Lung (tissue), 9 donors: ENCODE measurements at regions not wholly inside any gene's neighbourhood (a gene's known extent, or its start where the extent isn't known, plus 50 kb on each side); places are given as distances from the start of the nearest gene placed in this dataset.
"Not testable (repeated sequence)": the region's sequence is repeated elsewhere in the genome, so short reads cannot be mapped to it uniquely, and the experiment has no call there.

Experiments used
- ATAC-seq: fragments of 200-7000 bp; cut with Tn5 transposase; one replicate; pipeline ENCODE4 v1.9.1; 2020; ENCODE audit warnings: moderate number of reproducible peaks; ENCODE audit not compliant: insufficient read depth, low FRiP score
- DNase-seq, 3 donors: peaks; one replicate each; pipeline ENCODE4 v3.0.0-alpha.2; 2013 to 2017
- H3K27ac ChIP-seq, 2 donors: one replicate each; pipeline ENCODE4 v1.5.1; 2013; ENCODE audit warnings: mild to moderate bottlenecking in 2 of 2, moderate library complexity in 2 of 2, control low read depth in 1 of 2, inconsistent platforms in 1 of 2, low read depth in 1 of 2, low read length in 1 of 2
- H3K27me3 ChIP-seq, 3 donors: one replicate each; pipeline ENCODE4 v1.5.1; 2013; ENCODE audit warnings: low read length in 2 of 3; ENCODE audit not compliant: control insufficient read depth in 3 of 3, insufficient read depth in 3 of 3
- H3K36me3 ChIP-seq, 4 donors: one replicate each; pipeline ENCODE4 v1.5.1; 2013; ENCODE audit warnings: low read length in 4 of 4, mild to moderate bottlenecking in 1 of 4, moderate library complexity in 1 of 4; ENCODE audit not compliant: control insufficient read depth in 4 of 4, insufficient read depth in 4 of 4
- H3K4me1 ChIP-seq, 5 donors: one replicate each; pipeline ENCODE4 v1.5.1; 2013; ENCODE audit warnings: low read length in 5 of 5, mild to moderate bottlenecking in 2 of 5, moderate library complexity in 1 of 5; ENCODE audit not compliant: control insufficient read depth in 5 of 5, insufficient read depth in 5 of 5
- H3K4me3 ChIP-seq: one replicate; pipeline ENCODE4 v1.5.1; 2013; ENCODE audit warnings: mild to moderate bottlenecking, control low read depth, moderate library complexity
- H3K9ac ChIP-seq, 2 donors: one replicate each; pipeline ENCODE4 v1.5.1; 2013; ENCODE audit warnings: low read length in 2 of 2, control low read depth in 1 of 2; ENCODE audit not compliant: insufficient read depth in 1 of 2
- H3K9me3 ChIP-seq, 4 donors: one replicate each; pipeline ENCODE4 v1.5.1; 2013; ENCODE audit warnings: low read length in 3 of 4, mild to moderate bottlenecking in 1 of 4, moderate library complexity in 1 of 4; ENCODE audit not compliant: control insufficient read depth in 4 of 4, insufficient read depth in 3 of 4
- WGBS, 2 donors: extraction: QIAGEN DNeasy Blood & Tissue Kit; methylation state at CpG; one replicate each; pipeline ENCODE4 v1.1.7; 2013; 5-methylcytosine and 5-hydroxymethylcytosine counted together
- donor health status: Bipolar disorder and iron deficiency.
- donor health status: healthy.
- donor health status: DM: yes; HTN: yes; CAD: no.

- H3K4me3 ChIP-seq, H3K36me3 ChIP-seq, H3K9ac ChIP-seq, H3K4me1 ChIP-seq, H3K27me3 ChIP-seq, ATAC-seq, DNase-seq, H3K27ac ChIP-seq: not testable (repeated sequence)
- 75 to 83% methylated on average over 7 to 8 of the region's 10 CpGs for WGBS, 2 donors
- H3K9me3 ChIP-seq = peaks cover 0 to 24% (median 5%) of the 10 kb centered on the region in 4 donors
These were observed 122.5 kb upstream of the TPTE start for GRCh38 chr21:10398692-10399489.

- peaks cover 0 to 35% (median 5%) of the 10 kb centered on the region in 4 donors for H3K9me3 ChIP-seq
- WGBS, 2 donors = 77 to 79% methylated on average over 18 of the region's 18 CpGs
- not testable (repeated sequence) for H3K9ac ChIP-seq, DNase-seq, H3K36me3 ChIP-seq, ATAC-seq, H3K4me3 ChIP-seq, H3K27me3 ChIP-seq, H3K4me1 ChIP-seq, H3K27ac ChIP-seq
These were observed 120.6 kb upstream of the TPTE start for GRCh38 chr21:10400622-10401361.

DNA sequence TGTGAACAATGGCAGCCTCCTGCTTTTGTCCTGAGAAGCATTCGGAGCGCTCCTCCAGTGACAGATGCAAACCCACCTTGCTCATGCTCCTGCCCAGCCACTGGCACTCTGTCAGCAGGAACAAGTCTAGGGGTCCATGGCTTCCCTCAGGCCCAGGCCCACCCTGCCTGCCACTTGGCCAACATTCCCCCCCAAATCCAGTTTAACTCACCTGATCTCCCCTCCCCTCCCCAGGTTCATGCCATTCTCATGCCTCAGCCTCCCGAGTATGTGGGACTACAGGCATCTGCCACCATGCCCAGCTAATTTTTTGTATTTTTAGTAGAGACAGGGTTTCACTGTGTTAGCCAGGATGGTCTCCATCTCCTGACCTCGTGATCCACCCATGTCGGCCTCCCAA, 118.9 kb upstream of the TPTE start:
- WGBS, 2 donors = 79% methylated on average over 5 of the region's 5 CpGs
- ATAC-seq, DNase-seq: not testable (repeated sequence)

DNA sequence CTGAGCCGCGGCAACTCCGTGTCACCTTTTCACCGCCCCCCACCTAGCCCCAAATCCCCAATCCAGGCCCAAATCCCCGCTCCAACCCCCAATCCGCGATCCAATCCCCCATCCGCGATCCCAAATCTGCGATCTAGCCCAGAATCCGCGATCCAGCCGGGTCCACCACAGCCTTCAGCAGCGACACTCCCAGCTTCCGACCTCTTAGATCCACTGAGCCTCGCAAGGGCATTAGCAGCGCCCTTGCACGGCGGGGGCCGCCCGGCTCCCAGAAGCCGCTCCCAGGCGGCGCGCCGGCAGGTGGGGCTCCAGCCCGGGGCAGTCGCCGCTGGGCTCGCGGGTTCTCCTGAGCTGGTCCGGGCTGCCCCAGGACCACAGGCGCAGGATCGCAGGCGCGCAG, 116.1 kb upstream of the TPTE start:
- not testable (repeated sequence) for DNase-seq, H3K27ac ChIP-seq, H3K36me3 ChIP-seq, H3K4me3 ChIP-seq, ATAC-seq, H3K9ac ChIP-seq, H3K4me1 ChIP-seq, H3K27me3 ChIP-seq
- 73% methylated on average over 35 to 36 of the region's 36 CpGs for WGBS, 2 donors
- peaks cover 0 to 28% (median 4%) of the 10 kb centered on the region in 4 donors for H3K9me3 ChIP-seq

More for the DNA sequence above, 118.9 kb upstream of the TPTE start:
- not testable (repeated sequence) for H3K4me3 ChIP-seq, H3K9ac ChIP-seq, H3K4me1 ChIP-seq, H3K27ac ChIP-seq, H3K27me3 ChIP-seq, H3K36me3 ChIP-seq
- peaks cover 0 to 33% (median 4%) of the 10 kb centered on the region in 4 donors for H3K9me3 ChIP-seq

DNA sequence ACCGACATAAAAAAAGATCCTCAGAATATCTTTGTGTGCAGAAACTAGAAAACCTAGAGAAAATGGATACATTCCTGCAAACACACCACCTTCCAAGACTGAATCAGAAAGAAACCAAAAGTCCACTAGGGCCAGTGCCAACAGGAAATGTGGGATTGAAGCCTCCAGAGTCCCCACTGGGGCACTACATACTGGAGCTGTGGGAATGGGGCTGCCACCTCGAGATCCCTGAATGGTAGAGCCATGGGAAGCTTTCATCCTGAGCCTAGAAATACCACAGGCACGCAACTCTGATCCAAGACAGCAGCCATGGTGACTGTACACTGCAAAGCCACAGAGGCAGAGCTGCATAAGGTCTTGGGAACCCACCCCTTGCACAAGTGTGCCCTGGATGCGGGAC, 111.6 kb upstream of the TPTE start:
- H3K36me3 ChIP-seq, H3K4me3 ChIP-seq, DNase-seq, H3K9ac ChIP-seq, H3K4me1 ChIP-seq, H3K27me3 ChIP-seq, H3K27ac ChIP-seq, ATAC-seq: not testable (repeated sequence)
- 36 to 43% methylated on average over 3 of the region's 4 CpGs for WGBS, 2 donors
- H3K9me3 ChIP-seq = peaks cover 0 to 16% (median 5%) of the 10 kb centered on the region in 4 donors

DNA sequence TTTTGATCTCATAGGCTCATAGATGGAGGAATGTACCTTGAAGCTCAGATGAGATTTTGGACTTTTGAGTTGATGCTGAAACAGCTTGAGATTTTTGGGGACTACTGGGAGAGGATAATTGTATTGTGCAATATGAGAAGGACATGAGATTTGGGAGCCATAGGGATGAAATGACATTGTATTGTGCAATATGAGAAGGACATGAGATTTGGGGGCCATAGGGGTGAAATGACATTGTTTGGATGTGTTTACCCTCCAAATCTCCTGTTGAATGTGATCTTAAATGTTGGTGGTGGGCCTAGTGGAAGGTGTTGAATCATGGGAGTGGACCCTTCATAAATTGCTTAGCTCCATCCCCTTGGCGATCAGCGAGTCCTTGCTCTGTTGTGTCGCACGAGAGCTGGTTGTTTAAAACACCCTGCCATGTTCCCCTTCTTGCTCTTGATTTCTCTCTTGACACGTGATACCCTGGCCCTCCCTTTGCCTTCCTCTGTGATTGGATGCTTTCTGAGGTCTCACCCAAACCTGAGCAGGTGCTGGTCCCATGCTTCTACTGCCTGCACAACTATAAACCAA, 110.9 kb upstream of the TPTE start:
- not testable (repeated sequence) for DNase-seq, H3K27ac ChIP-seq, H3K36me3 ChIP-seq, ATAC-seq, H3K4me3 ChIP-seq, H3K9ac ChIP-seq, H3K4me1 ChIP-seq, H3K27me3 ChIP-seq
- WGBS, 2 donors = 55 to 62% methylated on average over 5 of the region's 5 CpGs
- peaks cover 0 to 16% (median 9%) of the 10 kb centered on the region in 4 donors for H3K9me3 ChIP-seq

- H3K27me3 ChIP-seq, H3K4me1 ChIP-seq, ATAC-seq, H3K27ac ChIP-seq, DNase-seq, H3K36me3 ChIP-seq, H3K4me3 ChIP-seq, H3K9ac ChIP-seq: not testable (repeated sequence)
- 69 to 75% methylated on average over 15 to 16 of the region's 17 CpGs for WGBS, 2 donors
- peaks cover 4 to 26% (median 15%) of the 10 kb centered on the region in 4 donors for H3K9me3 ChIP-seq
These were observed 109.4 kb upstream of the TPTE start for GRCh38 chr21:10411776-10412526.
